GM10266 (cell line): ENCODE measurements at regions not wholly inside any gene's neighbourhood (a gene's known extent, or its start where the extent isn't known, plus 50 kb on each side); places are given as distances from the start of the nearest gene placed in this dataset.

ENCODE experiments used
- DNase-seq: peaks from one replicate; pipeline ENCODE4 v3.0.0; 2012; ENCODE audit errors: extremely low spot score
- CTCF ChIP-seq: IDR thresholded peaks from 2 replicates; pipeline ENCODE4 v1.5.1; 2012; ENCODE audit warnings: mild to moderate bottlenecking, low read depth; ENCODE audit not compliant: control insufficient read depth, insufficient read depth; ENCODE audit errors: missing control alignments

- no peak for TF ChIP-seq CTCF
- peak; percentile 33 for DNase-seq
Measured at GRCh38 chr4:160142579-160142978, 1039.7 kb downstream of the RAPGEF2 start.

- TF ChIP-seq CTCF: no peak
- no peak for DNase-seq
Measured at GRCh38 chr4:160143574-160143973, 1040.7 kb downstream of the RAPGEF2 start.

- TF ChIP-seq CTCF: no peak
- no peak for DNase-seq
Measured at GRCh38 chr4:160159457-160159856, 1056.6 kb downstream of the RAPGEF2 start.

GRCh38 chr4:160161026-160161425 lies 1058.1 kb downstream of the RAPGEF2 start:
- no peak for TF ChIP-seq CTCF

GRCh38 chr4:160175064-160175643 lies 1072.3 kb downstream of the RAPGEF2 start:
- DNase-seq: no peak
- no peak for TF ChIP-seq CTCF

More at GRCh38 chr4:160161026-160161425, 1058.1 kb downstream of the RAPGEF2 start:
- DNase-seq: no peak

GRCh38 chr4:160180211-160180610 lies 1077.3 kb downstream of the RAPGEF2 start:
- no peak for TF ChIP-seq CTCF
- no peak for DNase-seq

GRCh38 chr4:160182727-160183126 lies 1079.8 kb downstream of the RAPGEF2 start:
- no peak for TF ChIP-seq CTCF
- no peak for DNase-seq
